ENCODE measurements at regions not wholly inside any gene's neighbourhood (a gene's known extent, or its start where the extent isn't known, plus 50 kb on each side); places are given as distances from the start of the nearest gene placed in this dataset.

- no peaks in the 10 kb centered on the region for H3K9me3 Mint-ChIP-seq (ENCODE audit: unreplicated experiment)
- peak overlapping the region; percentile 36 for H3K27ac Mint-ChIP-seq (ENCODE audit: unreplicated experiment)
- no peak for DNase-seq (ENCODE audit: extremely low spot score, unreplicated experiment)
- H3K27me3 Mint-ChIP-seq (ENCODE audit: unreplicated experiment): no peaks in the 10 kb centered on the region
- H3K4me1 Mint-ChIP-seq (ENCODE audit: unreplicated experiment): peaks cover 19% of the 10 kb centered on the region
- TF ChIP-seq CTCF (IDR thresholded peaks at IDR 0.05): no peak
- H3K4me3 Mint-ChIP-seq (ENCODE audit: unreplicated experiment): no peak overlapping the region
- peaks cover 6% of the 10 kb centered on the region for H3K36me3 Mint-ChIP-seq (ENCODE audit: unreplicated experiment)
These were observed 100.3 kb downstream of the LRIG3 start for GRCh38 chr12:58819985-58820384.

Data from osteocyte (in vitro differentiated cells).